ENCODE measurements at regions not wholly inside any gene's neighbourhood (a gene's known extent, or its start where the extent isn't known, plus 50 kb on each side); places are given as distances from the start of the nearest gene placed in this dataset.

GRCh38 chr2:230640540-230641011 is 72.1 kb upstream of the CAB39 start:
- Mint-ChIP-seq H3K4me3 (no peak overlapping the region), H3K36me3 (no peaks in the 10 kb centered on the region), H3K9me3 (no peaks in the 10 kb centered on the region), H3K4me1 (no peaks in the 10 kb centered on the region), H3K27ac (no peak overlapping the region), H3K27me3 (ENCODE audit: low read depth) (no peaks in the 10 kb centered on the region)
- no peak for DNase-seq (ENCODE audit: low spot score in 2 of 2, unreplicated experiment in 2 of 2)
- no peak for TF ChIP-seq CTCF (IDR thresholded peaks at IDR 0.05; ENCODE audit: unreplicated experiment)

DNA sequence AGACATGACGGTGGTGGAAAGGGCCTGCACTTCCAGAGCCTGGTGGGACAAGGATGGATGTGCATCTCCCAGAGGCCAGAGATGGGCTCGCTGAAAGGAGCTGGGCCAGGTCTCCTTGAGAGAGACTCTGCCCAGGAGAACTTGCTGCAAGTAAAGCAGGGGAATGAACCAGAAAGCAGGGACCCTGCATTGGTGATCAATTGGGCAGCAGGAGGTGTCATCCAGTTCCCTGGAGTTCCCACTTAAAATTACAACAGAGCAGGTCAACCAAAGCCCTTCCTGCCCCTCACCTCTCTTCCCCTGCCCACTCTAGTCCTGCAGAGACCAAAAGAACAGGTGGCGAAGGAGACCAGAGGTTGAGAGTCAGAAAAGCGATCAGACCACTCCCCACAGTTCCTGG is 69.7 kb upstream of the CAB39 start:
- H3K27ac Mint-ChIP-seq = no peak overlapping the region
- H3K4me3 Mint-ChIP-seq = no peak overlapping the region
- H3K9me3 Mint-ChIP-seq = no peaks in the 10 kb centered on the region
- no peaks in the 10 kb centered on the region for H3K4me1 Mint-ChIP-seq
- H3K27me3 Mint-ChIP-seq (ENCODE audit: low read depth) = no peaks in the 10 kb centered on the region
- no peak for DNase-seq (ENCODE audit: low spot score in 2 of 2, unreplicated experiment in 2 of 2)
- H3K36me3 Mint-ChIP-seq = no peaks in the 10 kb centered on the region
- no peak for TF ChIP-seq CTCF (IDR thresholded peaks at IDR 0.05; ENCODE audit: unreplicated experiment)

DNA sequence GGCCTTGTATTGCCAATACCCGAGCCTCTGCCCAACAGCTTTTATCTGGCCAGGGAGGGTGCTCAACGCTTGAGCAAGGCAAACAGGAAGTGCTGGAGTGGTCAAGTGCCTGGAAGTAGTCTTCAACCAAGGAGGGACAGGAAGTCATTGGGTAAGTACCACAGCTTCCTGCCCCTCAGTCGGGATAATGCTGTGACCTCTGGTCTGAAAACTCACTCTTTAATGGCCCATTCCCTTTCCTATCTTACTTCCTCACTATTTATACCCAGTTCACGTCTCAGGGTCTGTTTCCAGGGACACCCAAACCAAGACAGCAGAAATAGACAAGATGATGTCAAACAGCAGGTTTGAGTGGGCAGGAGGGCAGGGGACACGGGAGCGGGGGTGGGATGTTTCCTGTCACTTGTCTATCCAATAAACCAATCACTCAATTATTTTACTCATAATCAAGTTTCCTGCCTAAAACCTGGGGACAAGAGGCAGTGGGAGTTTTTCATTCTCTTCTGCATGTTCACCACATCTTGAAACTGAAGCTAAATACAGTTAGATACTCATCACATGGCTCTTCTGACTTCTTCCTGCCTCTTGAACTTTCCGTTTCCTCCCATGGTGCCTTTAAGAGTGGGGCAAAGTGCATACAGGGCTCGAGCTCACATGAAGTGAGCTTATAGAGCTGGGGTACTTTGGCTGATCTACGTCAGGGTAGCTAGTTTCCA is 68.9 kb upstream of the CAB39 start:
- DNase-seq (ENCODE audit: low spot score in 2 of 2, unreplicated experiment in 2 of 2) = no peak
- Mint-ChIP-seq H3K27me3 (ENCODE audit: low read depth) (no peaks in the 10 kb centered on the region), H3K9me3 (no peaks in the 10 kb centered on the region), H3K4me3 (no peak overlapping the region), H3K36me3 (no peaks in the 10 kb centered on the region), H3K4me1 (no peaks in the 10 kb centered on the region), H3K27ac (no peak overlapping the region)
- TF ChIP-seq CTCF (IDR thresholded peaks at IDR 0.05; ENCODE audit: unreplicated experiment) = no peak

- no peak for DNase-seq (ENCODE audit: low spot score in 2 of 2, unreplicated experiment in 2 of 2)
- no peaks in the 10 kb centered on the region for H3K36me3 Mint-ChIP-seq
- H3K27me3 Mint-ChIP-seq (ENCODE audit: low read depth) = no peaks in the 10 kb centered on the region
- no peaks in the 10 kb centered on the region for H3K9me3 Mint-ChIP-seq
- H3K4me1 Mint-ChIP-seq = no peaks in the 10 kb centered on the region
- no peak overlapping the region for H3K27ac Mint-ChIP-seq
- H3K4me3 Mint-ChIP-seq = no peak overlapping the region
- TF ChIP-seq CTCF (IDR thresholded peaks at IDR 0.05; ENCODE audit: unreplicated experiment) = no peak
Measured at GRCh38 chr2:230644356-230644935, 68.2 kb upstream of the CAB39 start.

DNA sequence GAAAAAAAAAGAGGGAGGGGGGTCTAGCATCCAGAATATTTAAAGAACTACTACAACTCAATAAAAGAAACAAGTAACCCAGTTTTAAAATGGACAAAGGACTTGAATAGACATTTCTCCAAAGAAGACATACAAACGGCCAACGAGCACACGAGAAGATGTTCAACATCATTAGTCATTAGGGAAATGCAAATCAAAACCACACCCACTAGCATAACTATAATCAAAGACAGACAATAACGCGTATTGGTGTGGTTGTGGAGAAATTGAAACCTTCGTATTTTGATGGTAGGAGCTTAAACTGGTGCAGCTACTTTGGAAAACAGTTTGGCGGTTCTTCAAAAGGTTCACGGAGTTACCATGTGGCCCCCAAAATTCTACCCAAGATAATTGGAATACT is 64.3 kb upstream of the CAB39 start:
- DNase-seq (ENCODE audit: low spot score in 2 of 2, unreplicated experiment in 2 of 2) = no peak
- no peak for TF ChIP-seq CTCF (IDR thresholded peaks at IDR 0.05; ENCODE audit: unreplicated experiment)
- Mint-ChIP-seq H3K9me3 (no peaks in the 10 kb centered on the region), H3K27ac (no peak overlapping the region), H3K4me3 (no peak overlapping the region), H3K27me3 (ENCODE audit: low read depth) (no peaks in the 10 kb centered on the region), H3K36me3 (no peaks in the 10 kb centered on the region), H3K4me1 (no peaks in the 10 kb centered on the region)

Data from mesothelial cell of epicardium (in vitro differentiated cells).